ENCODE measurements at regions not wholly inside any gene's neighbourhood (a gene's known extent, or its start where the extent isn't known, plus 50 kb on each side); places are given as distances from the start of the nearest gene placed in this dataset.

GRCh38 chr4:129336457-129337227 lies 240.7 kb downstream of the C4orf33 start:
- DNase-seq: no peak
- in situ Hi-C loops (cut with HindIII; ENCODE audit: low pct_ligation_motif_present, low pct_unique_long_range_greater_than_20kb, low sequenced_read_pairs): no loop called here

- DNase-seq: no peak
- in situ Hi-C loops (cut with HindIII; ENCODE audit: low pct_ligation_motif_present, low pct_unique_long_range_greater_than_20kb, low sequenced_read_pairs): no loop called here
These were observed 241.3 kb downstream of the C4orf33 start for GRCh38 chr4:129337228-129337620.

DNA sequence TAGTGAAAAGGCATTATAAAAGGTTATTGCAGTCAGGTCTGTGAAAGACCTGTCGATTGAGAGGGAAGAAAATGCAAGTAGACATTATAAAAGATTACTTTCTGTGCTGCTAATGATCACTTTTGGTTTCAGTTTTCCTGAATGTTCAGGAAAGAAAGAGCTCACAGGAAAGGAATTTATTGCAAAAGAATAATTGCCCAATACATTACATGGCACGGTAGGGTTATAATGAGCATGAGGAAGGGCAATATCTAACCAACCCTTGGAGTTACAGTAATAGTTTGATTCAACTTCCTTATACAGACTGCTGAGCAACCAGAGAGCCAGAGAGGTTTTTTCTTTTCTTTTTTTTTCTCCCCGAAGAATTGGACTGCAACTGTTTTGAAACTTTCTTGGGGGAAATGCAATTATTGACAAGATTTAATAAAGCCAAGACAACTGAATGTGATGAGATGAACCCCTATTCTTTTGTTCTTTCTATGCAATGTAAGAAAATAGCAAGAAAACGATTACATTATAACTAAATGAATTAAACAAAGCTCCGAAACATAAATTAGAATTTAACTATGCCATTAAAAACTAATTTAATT lies 247.0 kb downstream of the C4orf33 start:
- in situ Hi-C loops (cut with HindIII; ENCODE audit: low pct_ligation_motif_present, low pct_unique_long_range_greater_than_20kb, low sequenced_read_pairs): no loop called here
- DNase-seq: peak; percentile 51

DNA sequence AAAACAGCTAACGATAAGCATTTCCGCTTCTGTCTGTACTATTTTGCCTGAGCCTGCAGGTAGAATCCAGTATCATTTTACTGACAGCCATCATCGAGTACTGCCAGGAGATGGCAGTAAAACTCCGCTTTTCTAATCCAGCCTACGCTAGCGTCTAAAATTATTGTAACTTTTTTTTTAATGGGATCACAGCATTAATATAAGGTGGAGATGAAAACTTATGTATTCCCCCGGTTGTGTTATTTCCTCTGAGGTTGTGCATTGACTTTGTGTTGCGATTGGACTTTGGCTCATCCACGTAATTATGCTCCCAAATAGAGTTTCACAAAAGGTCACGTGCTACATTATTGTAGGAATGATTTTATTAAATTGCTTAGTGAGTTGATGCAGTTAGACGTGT lies 248.1 kb downstream of the C4orf33 start:
- peak; percentile 27 for DNase-seq
- in situ Hi-C loops (cut with HindIII; ENCODE audit: low pct_ligation_motif_present, low pct_unique_long_range_greater_than_20kb, low sequenced_read_pairs): no loop called here

DNA sequence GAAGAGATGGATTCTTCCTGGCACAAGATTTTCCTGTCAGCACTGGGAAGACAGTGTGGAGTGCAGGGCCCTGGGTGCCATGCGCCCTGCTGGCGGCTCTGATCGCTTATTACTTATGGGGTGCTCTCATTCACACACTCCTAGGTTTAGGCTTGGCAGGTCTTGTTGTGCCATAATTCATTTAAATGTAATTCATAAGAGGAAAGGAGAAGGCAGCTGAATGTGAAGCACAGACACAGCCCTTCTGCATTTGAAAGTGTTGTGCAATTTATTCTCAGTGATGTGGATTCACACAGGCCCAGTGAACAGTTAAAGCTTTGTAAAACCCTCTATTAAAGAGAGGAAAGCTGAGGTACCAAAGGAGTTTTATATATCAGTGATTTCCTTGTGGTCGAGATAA lies 249.7 kb downstream of the C4orf33 start:
- no peak for DNase-seq
- in situ Hi-C loops (cut with HindIII; ENCODE audit: low pct_ligation_motif_present, low pct_unique_long_range_greater_than_20kb, low sequenced_read_pairs): no loop called here

GRCh38 chr4:129346036-129346435 lies 250.1 kb downstream of the C4orf33 start:
- no peak for DNase-seq
- in situ Hi-C loops (cut with HindIII; ENCODE audit: low pct_ligation_motif_present, low pct_unique_long_range_greater_than_20kb, low sequenced_read_pairs): no loop called here

GRCh38 chr4:129346734-129347133 lies 250.8 kb downstream of the C4orf33 start:
- in situ Hi-C loops (cut with HindIII; ENCODE audit: low pct_ligation_motif_present, low pct_unique_long_range_greater_than_20kb, low sequenced_read_pairs): no loop called here
- DNase-seq: no peak

GRCh38 chr4:129350834-129351721 lies 255.1 kb downstream of the C4orf33 start:
- in situ Hi-C loops (cut with HindIII; ENCODE audit: low pct_ligation_motif_present, low pct_unique_long_range_greater_than_20kb, low sequenced_read_pairs): no loop called here
- no peak for DNase-seq

GRCh38 chr4:129352480-129352879 lies 256.5 kb downstream of the C4orf33 start:
- in situ Hi-C loops (cut with HindIII; ENCODE audit: low pct_ligation_motif_present, low pct_unique_long_range_greater_than_20kb, low sequenced_read_pairs): no loop called here
- DNase-seq: no peak

GRCh38 chr4:129353490-129353889 lies 257.5 kb downstream of the C4orf33 start:
- in situ Hi-C loops (cut with HindIII; ENCODE audit: low pct_ligation_motif_present, low pct_unique_long_range_greater_than_20kb, low sequenced_read_pairs): no loop called here
- no peak for DNase-seq

GRCh38 chr4:129355031-129355430 lies 259.1 kb downstream of the C4orf33 start:
- in situ Hi-C loops (cut with HindIII; ENCODE audit: low pct_ligation_motif_present, low pct_unique_long_range_greater_than_20kb, low sequenced_read_pairs): no loop called here

GRCh38 chr4:129355516-129355915 lies 259.6 kb downstream of the C4orf33 start:
- in situ Hi-C loops (cut with HindIII; ENCODE audit: low pct_ligation_motif_present, low pct_unique_long_range_greater_than_20kb, low sequenced_read_pairs): no loop called here
- peak; percentile 12 for DNase-seq

More at GRCh38 chr4:129355031-129355430, 259.1 kb downstream of the C4orf33 start:
- DNase-seq: no peak

DNA sequence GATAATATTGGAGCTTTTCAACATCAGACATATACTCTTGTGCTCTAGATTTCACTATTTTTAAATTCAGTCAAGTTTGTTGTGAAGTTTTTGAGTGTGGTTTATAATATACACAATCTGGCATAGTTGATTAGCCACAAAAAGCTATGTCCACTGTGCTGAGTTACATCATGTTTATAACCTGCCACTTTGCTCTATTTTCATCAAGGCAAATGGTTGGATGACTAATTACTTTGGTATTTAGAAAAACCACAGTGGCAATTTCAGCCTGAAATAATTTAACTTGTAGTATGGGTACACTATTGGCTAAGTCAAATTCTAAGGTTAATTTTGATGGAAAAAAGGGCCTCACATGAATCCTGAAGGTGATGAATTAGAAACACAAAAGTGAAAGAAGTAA lies 262.6 kb downstream of the C4orf33 start:
- peak; percentile 38 for DNase-seq
- in situ Hi-C loops (cut with HindIII; ENCODE audit: low pct_ligation_motif_present, low pct_unique_long_range_greater_than_20kb, low sequenced_read_pairs): no loop called here

DNA sequence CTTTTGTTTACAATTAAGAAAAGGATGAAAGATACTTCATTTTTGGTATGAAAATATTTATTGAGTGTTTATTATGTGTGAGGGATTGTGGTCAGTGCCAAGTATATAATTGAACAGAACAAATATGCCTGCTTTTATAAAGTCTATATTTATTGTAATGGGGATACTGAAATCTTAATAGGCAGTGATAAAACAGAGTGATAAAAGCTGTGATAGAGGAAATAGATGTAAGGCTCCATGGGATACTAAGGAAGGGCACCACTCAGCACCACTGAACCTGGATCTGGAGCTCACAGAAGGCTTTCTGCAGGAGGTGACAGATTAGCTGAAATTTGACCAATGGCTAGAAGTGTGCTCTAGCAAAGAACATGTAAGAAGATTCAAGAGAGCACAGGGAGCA lies 263.5 kb downstream of the C4orf33 start:
- no peak for DNase-seq
- in situ Hi-C loops (cut with HindIII; ENCODE audit: low pct_ligation_motif_present, low pct_unique_long_range_greater_than_20kb, low sequenced_read_pairs): no loop called here

DNA sequence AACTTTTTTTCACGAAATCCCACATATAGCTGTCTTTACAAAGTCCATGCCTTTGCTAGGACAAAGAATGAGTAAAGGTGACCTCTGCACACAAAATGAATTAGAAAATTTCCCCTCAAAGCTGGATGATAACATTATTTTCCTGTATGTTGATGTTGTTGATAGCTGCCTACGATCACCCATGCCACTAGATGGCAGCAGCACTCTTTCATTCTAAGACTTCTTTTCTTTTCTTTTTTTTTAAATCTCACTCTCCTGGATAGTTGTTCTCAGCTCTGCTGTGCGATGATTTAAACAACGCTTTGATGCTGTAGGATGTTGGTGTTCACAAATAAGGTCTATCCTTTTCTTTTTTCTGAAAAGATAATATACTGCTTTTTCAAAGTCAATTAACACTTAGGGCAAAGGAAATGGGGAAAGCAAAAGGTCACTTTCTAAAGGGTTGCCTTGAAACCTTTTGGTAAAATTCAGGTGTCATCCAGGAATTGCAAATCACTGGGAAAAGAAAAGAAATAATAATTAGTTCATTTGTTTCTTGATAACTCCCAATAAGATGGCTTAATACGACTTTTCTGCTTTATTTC lies 266.8 kb downstream of the C4orf33 start:
- peak; percentile 65 for DNase-seq
- in situ Hi-C loops (cut with HindIII; ENCODE audit: low pct_ligation_motif_present, low pct_unique_long_range_greater_than_20kb, low sequenced_read_pairs): no loop called here

GRCh38 chr4:129364747-129365452 lies 268.9 kb downstream of the C4orf33 start:
- in situ Hi-C loops (cut with HindIII; ENCODE audit: low pct_ligation_motif_present, low pct_unique_long_range_greater_than_20kb, low sequenced_read_pairs): no loop called here
- DNase-seq: no peak

DNA sequence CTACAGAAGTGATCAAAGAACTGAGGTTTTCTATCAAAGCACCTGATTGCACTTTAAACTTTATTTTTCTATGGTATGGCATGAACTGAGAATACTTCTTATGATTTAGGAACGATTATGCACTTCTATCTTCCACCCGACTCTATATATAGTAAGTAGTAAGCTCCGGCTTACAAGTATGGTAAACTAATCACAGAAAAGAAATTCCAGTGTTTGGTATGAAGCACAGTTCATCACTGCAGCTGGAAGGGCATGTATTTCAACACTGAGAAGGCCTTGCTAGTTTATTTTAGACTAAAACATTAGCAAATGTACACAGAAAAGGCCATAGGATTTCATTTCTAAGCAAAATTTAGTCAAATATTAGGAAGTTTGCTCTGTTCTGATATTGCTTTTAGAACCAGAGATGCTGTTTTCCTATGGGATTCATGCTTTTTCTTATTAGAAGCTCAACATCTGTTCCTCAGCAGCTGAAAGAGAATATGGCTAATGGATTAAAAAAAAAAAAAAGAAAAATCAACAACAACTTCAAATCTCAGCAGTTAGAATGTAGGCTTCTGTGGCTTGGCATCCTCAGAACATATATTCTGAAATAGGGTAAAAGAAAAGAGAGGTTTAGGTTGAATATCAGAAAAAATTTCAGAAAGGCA lies 273.5 kb downstream of the C4orf33 start:
- in situ Hi-C loops (cut with HindIII; ENCODE audit: low pct_ligation_motif_present, low pct_unique_long_range_greater_than_20kb, low sequenced_read_pairs): no loop called here

DNA sequence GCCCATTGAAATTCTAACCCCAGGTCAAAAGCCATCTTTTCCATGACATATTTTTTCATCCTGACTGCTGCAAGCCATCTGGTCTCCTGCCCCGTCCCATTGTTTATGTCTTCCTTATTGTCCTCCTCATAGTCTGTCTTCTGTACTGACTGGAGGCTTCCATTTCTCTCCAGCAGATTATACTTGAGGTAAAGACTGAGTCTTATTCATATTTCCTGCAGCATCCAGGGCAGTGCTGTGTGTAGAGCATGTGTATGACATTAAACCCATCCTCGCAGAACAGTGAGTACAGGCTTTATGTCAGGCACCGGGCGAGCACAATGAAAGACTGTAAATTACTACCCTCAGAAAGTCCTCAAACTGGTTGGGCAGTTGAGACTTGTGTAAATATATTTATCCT lies 275.1 kb downstream of the C4orf33 start:
- no peak for DNase-seq
- in situ Hi-C loops (cut with HindIII; ENCODE audit: low pct_ligation_motif_present, low pct_unique_long_range_greater_than_20kb, low sequenced_read_pairs): no loop called here

More for the DNA sequence above, 273.5 kb downstream of the C4orf33 start:
- DNase-seq: no peak
